IMR-90 (cell line): ENCODE measurements at regions not wholly inside any gene's neighbourhood (a gene's known extent, or its start where the extent isn't known, plus 50 kb on each side); places are given as distances from the start of the nearest gene placed in this dataset.

Experiments
- ATAC-seq: fragments of 200-7000 bp; cut with Tn5 transposase; 2 replicates; pipeline ENCODE4 v1.9.1; 2020; ENCODE audit warnings: low read depth, mild to moderate bottlenecking, moderate library complexity
- BruUV-seq: library from RNA; stranded (reverse); fragments of 400-500 nt; replicated peaks from 2 replicates; lab custom pipeline; 2021; lab: Mats Ljungman, UMichigan
- CTCF ChIA-PET: fragments of 300-600 bp; formaldehyde crosslinking; extraction: SDS; loops from one replicate; lab custom pipeline; 2021; ENCODE audit warnings: antibody characterized with exemption; lab: Yijun Ruan, JAX
- POLR2A ChIA-PET: fragments of 300-600 bp; sonication (Branson Sonifier 250); formaldehyde crosslinking; loops from one replicate; lab custom pipeline; 2022; ENCODE audit warnings: antibody characterized with exemption; ENCODE audit not compliant: unreplicated experiment; lab: Charles Lee
- DNase-seq: peaks from one replicate; pipeline ENCODE4 v3.0.0; 2013
- H2AFZ ChIP-seq: replicated peaks from 2 replicates; pipeline ENCODE3; 2013; ENCODE audit warnings: low read length, mild to moderate bottlenecking; ENCODE audit not compliant: poor library complexity
- H2AK5ac ChIP-seq: 2 replicates; pipeline ENCODE4 v1.6.1; 2013; ENCODE audit warnings: low read depth, low read length, inconsistent platforms
- H2AK9ac ChIP-seq: replicated peaks from 2 replicates; pipeline ENCODE3; 2013; ENCODE audit warnings: mild to moderate bottlenecking, low read depth, low read length, moderate library complexity; ENCODE audit not compliant: poor library complexity
- H2BK120ac ChIP-seq: 2 replicates; pipeline ENCODE4 v1.6.1; 2013; ENCODE audit warnings: low read depth, low read length, inconsistent platforms
- H2BK15ac ChIP-seq: 3 replicates; pipeline ENCODE4 v1.6.1; 2013; ENCODE audit warnings: low read depth, low read length, inconsistent platforms
- H2BK20ac ChIP-seq: 2 replicates; pipeline ENCODE4 v1.6.1; 2013; ENCODE audit warnings: low read depth, mild to moderate bottlenecking, inconsistent platforms, low read length, moderate library complexity
- H2BK5ac ChIP-seq: 2 replicates; pipeline ENCODE4 v1.6.1; 2013; ENCODE audit warnings: mild to moderate bottlenecking, low read depth, low read length, inconsistent platforms; ENCODE audit not compliant: poor library complexity, severe bottlenecking
- H3K14ac ChIP-seq: replicated peaks from 2 replicates; pipeline ENCODE4 v1.6.1; 2013; ENCODE audit warnings: low read depth, low read length, inconsistent platforms
- H3K18ac ChIP-seq: 2 replicates; pipeline ENCODE4 v1.6.1; 2013; ENCODE audit warnings: low read depth, low read length, control low read depth
- H3K23ac ChIP-seq: 2 replicates; pipeline ENCODE4 v1.6.1; 2013; ENCODE audit warnings: low read depth, low read length, inconsistent platforms
- H3K27ac ChIP-seq: 2 replicates; pipeline ENCODE4 v1.5.1; 2013; ENCODE audit warnings: mild to moderate bottlenecking, control low read depth, low read length; ENCODE audit not compliant: insufficient read depth
- H3K27me3 ChIP-seq: 2 replicates; pipeline ENCODE4 v1.6.1; 2013; ENCODE audit warnings: low read length; ENCODE audit not compliant: control insufficient read depth, insufficient read depth
- H3K36me3 ChIP-seq: 2 replicates; pipeline ENCODE4 v1.6.1; 2013; ENCODE audit warnings: low read length, mixed read lengths; ENCODE audit not compliant: control insufficient read depth, insufficient read depth
- H3K4ac ChIP-seq: 2 replicates; pipeline ENCODE4 v1.6.1; 2013; ENCODE audit warnings: low read depth, low read length, inconsistent platforms
- H3K4me1 ChIP-seq: 2 replicates; pipeline ENCODE4 v1.6.1; 2013; ENCODE audit warnings: low read length, mixed read lengths; ENCODE audit not compliant: control insufficient read depth, insufficient read depth
- H3K4me2 ChIP-seq: 2 replicates; pipeline ENCODE4 v1.6.1; 2013; ENCODE audit warnings: low read depth, mild to moderate bottlenecking, control low read depth, low read length, moderate library complexity
- H3K4me3 ChIP-seq: 2 replicates; pipeline ENCODE4 v1.5.1; 2013; ENCODE audit warnings: low read depth, mild to moderate bottlenecking, control low read depth, low read length, moderate library complexity; ENCODE audit not compliant: insufficient read depth
- H3K56ac ChIP-seq: 2 replicates; pipeline ENCODE4 v1.6.1; 2013; ENCODE audit warnings: low read length, inconsistent platforms; ENCODE audit not compliant: insufficient read depth; ENCODE audit errors: extremely low read depth
- H3K79me1 ChIP-seq, 2 experiments: 2 replicates each; pipeline ENCODE4 v1.6.1; 2013; ENCODE audit warnings: low read length in 2 of 2, inconsistent platforms in 1 of 2, low read depth in 1 of 2
- H3K9ac ChIP-seq: 2 replicates; pipeline ENCODE4 v1.6.1; 2013; ENCODE audit warnings: low read depth, low read length, control low read depth
- H3K9me1 ChIP-seq: 2 replicates; pipeline ENCODE4 v1.6.1; 2013; ENCODE audit warnings: low read length, inconsistent platforms; ENCODE audit not compliant: insufficient read depth
- H3K9me3 ChIP-seq: 2 replicates; pipeline ENCODE4 v1.6.1; 2013; ENCODE audit warnings: low read length; ENCODE audit not compliant: control insufficient read depth, insufficient read depth
- H4K20me1 ChIP-seq: 2 replicates; pipeline ENCODE4 v1.6.1; 2013; ENCODE audit warnings: low read length, inconsistent platforms; ENCODE audit not compliant: insufficient read depth
- H4K5ac ChIP-seq: 2 replicates; pipeline ENCODE4 v1.6.1; 2013; ENCODE audit warnings: mild to moderate bottlenecking, low read depth, low read length, control low read depth
- H4K8ac ChIP-seq, 2 experiments: 2 replicates each; pipeline ENCODE4 v1.6.1; 2013; ENCODE audit warnings: low read depth in 2 of 2, low read length in 2 of 2, control low read depth in 1 of 2, inconsistent platforms in 1 of 2
- H4K91ac ChIP-seq: 2 replicates; pipeline ENCODE4 v1.6.1; 2013; ENCODE audit warnings: low read depth, low read length, inconsistent platforms; ENCODE audit not compliant: insufficient read depth
- BHLHE40 ChIP-seq: fragments of 150-350 bp; IDR thresholded peaks from 2 replicates; pipeline ENCODE4 v1.6.1; 2016; ENCODE audit warnings: mild to moderate bottlenecking, low read depth, low read length
- CEBPB ChIP-seq: IDR thresholded peaks from 2 replicates; pipeline ENCODE4 v1.6.1; 2012; ENCODE audit warnings: low read depth, low read length, improper control_type of control experiment
- CTCF ChIP-seq: conservative IDR thresholded peaks from 2 replicates; pipeline ENCODE4 v1.5.1; 2012; ENCODE audit warnings: mild to moderate bottlenecking, low read depth, low read length, improper control_type of control experiment
- ELK1 ChIP-seq: fragments of 150-350 bp; IDR thresholded peaks from 2 replicates; pipeline ENCODE4 v1.6.1; 2016; ENCODE audit warnings: low read depth, mild to moderate bottlenecking, low read length, moderate library complexity, borderline replicate concordance
- FOS ChIP-seq: fragments of 150-350 bp; IDR thresholded peaks from 2 replicates; pipeline ENCODE4 v1.6.1; 2016; ENCODE audit warnings: low read depth, low read length
- MAFK ChIP-seq: IDR thresholded peaks from 2 replicates; pipeline ENCODE4 v1.6.1; 2012; ENCODE audit warnings: low read depth, low read length, improper control_type of control experiment
- MAZ ChIP-seq: IDR thresholded peaks from 2 replicates; pipeline ENCODE4 v1.6.1; 2012; ENCODE audit warnings: low read depth, mild to moderate bottlenecking, low read length, improper control_type of control experiment, moderate library complexity, borderline replicate concordance
- MXI1 ChIP-seq: IDR thresholded peaks from 2 replicates; pipeline ENCODE4 v1.6.1; 2012; ENCODE audit warnings: low read depth, mild to moderate bottlenecking, low read length, moderate library complexity, borderline replicate concordance
- NFE2L2 ChIP-seq: fragments of 150-350 bp; IDR thresholded peaks from 2 replicates; pipeline ENCODE4 v1.6.1; 2016; ENCODE audit warnings: low read depth, mild to moderate bottlenecking, low read length
- RAD21 ChIP-seq: IDR thresholded peaks from 2 replicates; pipeline ENCODE4 v1.6.1; 2012; ENCODE audit warnings: low read length, improper control_type of control experiment
- RCOR1 ChIP-seq: IDR thresholded peaks from 2 replicates; pipeline ENCODE4 v1.6.1; 2012; ENCODE audit warnings: mild to moderate bottlenecking, low read length, improper control_type of control experiment; ENCODE audit not compliant: insufficient replicate concordance
- RFX5 ChIP-seq: IDR thresholded peaks from 2 replicates; pipeline ENCODE4 v1.8.0; 2012; ENCODE audit warnings: low read depth, mild to moderate bottlenecking, low read length, moderate library complexity
- SMC3 ChIP-seq: fragments of 150-350 bp; IDR thresholded peaks from 2 replicates; pipeline ENCODE4 v1.6.1; 2016; ENCODE audit warnings: low read depth, mild to moderate bottlenecking, antibody characterized with exemption, low read length, moderate library complexity
- USF2 ChIP-seq: fragments of 150-350 bp; IDR thresholded peaks from 2 replicates; pipeline ENCODE4 v1.6.1; 2017; ENCODE audit warnings: mild to moderate bottlenecking, antibody characterized with exemption, low read length, low read depth
- WGBS, 2 experiments: methylation state at CpG; one replicate each; pipeline versions ENCODE4 v1.1.5 to v1.1.7; 2013; ENCODE audit warnings: missing lambda C conversion rate in 2 of 2; ENCODE audit not compliant: insufficient read length in 1 of 2; ENCODE audit errors: extremely low coverage in 2 of 2; 5-methylcytosine and 5-hydroxymethylcytosine counted together
- dilution Hi-C: fragments of 300-500 bp; cut with HindIII; formaldehyde crosslinking; loops from one replicate; pipeline ENCODE4 v1.14.3; 2018; ENCODE audit warnings: low sequenced_read_pairs; ENCODE audit not compliant: unreplicated experiment
- in situ Hi-C: fragments of 300-500 bp; cut with MboI; formaldehyde crosslinking; loops from 3 replicates; pipeline ENCODE4 v1.14.3; 2019; ENCODE audit warnings: low sequenced_read_pairs, inconsistent platforms, mixed read lengths
- intact Hi-C: fragments of 100-400 bp; cut with micrococcal nuclease; formaldehyde crosslinking; loops from 2 replicates; pipeline ENCODE4 v1.10.0; 2022

GRCh38 chr12:94750864-94751263 lies 100.5 kb upstream of the TMCC3 start:
- Histone ChIP-seq H3K79me1 (no peaks in the 10 kb centered on the region), H3K4me3 (no peak overlapping the region), H3K56ac (no peak overlapping the region), H3K36me3 (no peaks in the 10 kb centered on the region), H3K4ac (no peak overlapping the region), H3K27me3 (peaks cover 25% of the 10 kb centered on the region), H3K9me1 (no peaks in the 10 kb centered on the region), H3K23ac (no peak overlapping the region), H3K9me3 (no peaks in the 10 kb centered on the region), H4K5ac (no peak overlapping the region), H4K8ac (no peak overlapping the region), H3K4me1 (no peaks in the 10 kb centered on the region), H2BK120ac (no peak overlapping the region), H2AK9ac (no peak overlapping the region), H3K4me2 (no peak overlapping the region), H2BK20ac (no peak overlapping the region), H2AFZ (no peak overlapping the region), H2BK15ac (no peak overlapping the region), H2BK5ac (no peak overlapping the region), H4K20me1 (no peaks in the 10 kb centered on the region), H3K18ac (no peak overlapping the region), H3K27ac (no peak overlapping the region), H3K9ac (no peak overlapping the region), H3K14ac (no peak overlapping the region), H4K91ac (no peak overlapping the region), H2AK5ac (no peak overlapping the region)
- BruUV-seq = no TSS peak
- 40% methylated on average over 4 of the region's 6 CpGs; no CpG with 5 or more reads in 1 of the 2 experiments for whole genome bisulfite sequencing, 2 experiments
- TF ChIP-seq NFE2L2 = no peak
- no peak for TF ChIP-seq RFX5
- TF ChIP-seq CTCF = no peak
- no peak for TF ChIP-seq FOS
- TF ChIP-seq CEBPB = no peak
- TF ChIP-seq RAD21 = no peak
- no peak for TF ChIP-seq USF2
- no peak for TF ChIP-seq BHLHE40
- no peak for TF ChIP-seq RCOR1
- no peak for TF ChIP-seq MAFK
- TF ChIP-seq MAZ = no peak
- TF ChIP-seq MXI1 = no peak
- no peak for TF ChIP-seq ELK1
- no peak for TF ChIP-seq SMC3
- CTCF ChIA-PET = no interaction called here
- no peak for DNase-seq
- dilution Hi-C loops = no loop called here
- intact Hi-C loops = no loop called here
- POLR2A ChIA-PET = no interaction called here
- no peak for ATAC-seq
- in situ Hi-C loops = loop anchor here (25.0 kb wide), 1 partner anchor 614 kb away; the partner anchor contains the start of gene PLXNC1
